ENCODE measurements at regions not wholly inside any gene's neighbourhood (a gene's known extent, or its start where the extent isn't known, plus 50 kb on each side); places are given as distances from the start of the nearest gene placed in this dataset.
"Not testable (repeated sequence)": the region's sequence is repeated elsewhere in the genome, so short reads cannot be mapped to it uniquely, and the experiment has no call there.

DNA sequence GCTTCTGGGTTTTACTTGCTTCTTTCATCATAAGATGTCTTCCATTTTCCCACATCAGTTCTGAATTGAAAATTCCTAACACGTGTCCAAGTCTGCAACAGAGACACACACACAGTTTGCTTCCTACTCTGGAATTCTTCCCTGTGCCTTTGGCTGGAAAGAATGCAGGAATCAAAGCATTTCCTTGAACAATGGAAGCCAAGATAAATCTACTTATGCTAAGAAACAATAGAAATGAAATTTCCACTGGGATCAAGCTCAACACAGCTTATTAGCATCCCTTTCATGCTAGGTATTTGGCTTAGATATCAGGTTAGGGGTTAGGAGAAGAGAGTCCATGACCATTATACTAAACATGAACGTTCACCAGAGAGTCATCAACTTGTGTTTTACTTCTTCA lies 101.1 kb upstream of the SCAF8 start:
- DNase-seq (ENCODE audit: low read depth in 2 of 2) = no peak

DNA sequence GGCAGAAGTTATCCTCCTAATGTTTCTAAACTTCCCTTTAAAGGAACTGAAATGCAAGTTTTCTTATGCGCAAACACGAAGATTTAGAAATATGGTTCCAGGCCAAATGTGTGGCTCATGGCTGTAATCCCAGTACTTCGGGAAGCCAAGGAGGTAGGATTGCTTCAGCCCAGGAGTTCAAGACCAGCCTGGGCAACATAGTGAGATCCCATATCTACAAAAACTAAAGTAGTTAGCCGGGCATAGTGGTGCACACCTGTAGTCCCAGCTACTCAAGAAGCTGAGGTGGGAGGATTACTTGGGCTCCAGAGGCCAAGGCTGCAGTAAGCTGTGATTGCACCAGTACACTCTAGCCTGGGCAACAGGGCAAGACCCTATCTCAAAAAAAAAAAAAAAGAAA lies 95.8 kb upstream of the SCAF8 start:
- DNase-seq (ENCODE audit: low read depth in 2 of 2) = no peak

DNA sequence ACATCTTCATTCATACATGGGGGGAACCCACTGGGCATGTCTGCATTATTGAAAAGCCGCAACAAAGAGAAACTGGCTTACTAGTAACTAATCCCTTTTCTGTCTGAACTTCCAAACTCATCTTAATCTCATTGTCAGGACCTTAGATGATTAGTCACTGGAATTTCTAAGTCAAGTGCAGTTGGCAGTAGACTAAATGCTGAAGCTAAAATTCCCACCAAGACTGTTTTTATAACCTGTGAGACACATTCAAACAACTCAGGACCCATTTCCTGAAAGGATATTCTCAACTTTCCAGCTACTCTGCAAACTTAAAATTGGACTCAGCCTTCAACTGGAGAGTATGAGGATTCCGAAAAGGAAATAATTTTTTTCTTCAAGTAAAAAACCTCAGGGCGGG lies 94.8 kb upstream of the SCAF8 start:
- DNase-seq (ENCODE audit: low read depth in 2 of 2) = no peak

DNA sequence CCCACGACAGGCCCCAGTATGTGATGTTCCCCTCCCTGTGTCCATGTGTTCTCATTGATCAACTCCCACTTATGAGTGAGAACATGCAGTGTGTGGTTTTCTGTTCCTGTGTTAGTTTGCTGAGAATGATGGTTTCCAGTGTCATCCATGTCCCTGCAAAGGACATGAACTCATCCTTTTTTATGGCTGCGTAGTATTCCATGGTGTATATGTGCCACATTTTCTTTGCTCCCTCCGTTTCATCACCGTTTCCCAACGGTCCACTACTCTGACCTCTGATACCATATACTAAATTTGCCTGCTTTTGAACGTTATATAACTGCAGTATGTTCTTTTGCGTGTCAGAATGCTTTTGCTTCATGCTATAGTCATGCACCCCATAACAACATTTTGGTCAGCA lies 94.0 kb upstream of the SCAF8 start:
- not testable (repeated sequence) for DNase-seq (ENCODE audit: low read depth in 2 of 2)

DNA sequence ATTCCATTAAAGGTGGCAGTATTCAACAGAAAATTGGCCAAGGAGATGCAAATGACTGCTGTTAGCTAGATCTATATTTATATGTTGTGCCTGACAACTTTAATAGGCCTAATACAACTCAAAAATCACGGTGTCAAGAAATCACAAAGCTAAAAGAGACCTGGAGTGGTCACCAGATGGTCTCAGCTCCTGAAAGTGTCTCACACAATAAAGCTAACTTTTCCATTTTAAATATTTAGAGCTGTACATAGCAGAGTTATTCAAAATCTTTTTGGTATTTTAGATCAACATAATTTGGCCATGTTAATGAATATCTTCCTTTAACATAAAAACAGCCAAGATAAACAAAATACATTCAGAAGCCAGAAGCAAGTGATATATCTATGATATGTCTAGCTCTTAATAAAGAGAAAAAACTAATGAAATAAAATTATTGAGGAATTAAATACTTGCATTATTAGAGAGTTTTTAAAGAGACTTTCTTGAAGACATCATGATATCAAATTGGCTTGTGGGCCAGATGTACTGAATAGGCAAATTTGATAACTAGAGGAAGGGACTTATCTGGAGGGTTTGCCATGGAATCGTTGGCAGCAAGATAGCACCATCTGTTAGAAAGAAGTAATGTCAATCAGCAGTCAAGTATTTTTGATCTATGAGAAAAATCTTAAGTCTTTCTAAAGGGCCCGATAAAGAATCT lies 84.9 kb upstream of the SCAF8 start:
- no peak for DNase-seq (ENCODE audit: low read depth in 2 of 2)

DNA sequence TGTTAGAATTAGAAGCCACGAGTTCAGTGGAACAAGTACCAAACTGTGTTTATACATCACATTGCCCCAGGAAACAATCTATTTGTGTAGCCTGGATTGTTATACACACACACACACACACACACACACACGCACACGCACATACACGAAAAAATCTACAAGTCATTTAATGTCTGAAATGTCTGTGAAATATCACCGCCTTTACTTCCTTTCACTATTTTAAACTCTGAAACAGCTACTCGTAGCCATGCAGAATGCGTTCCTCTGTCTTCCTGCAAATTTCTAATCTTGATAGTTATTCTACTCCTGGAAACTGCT lies 84.4 kb upstream of the SCAF8 start:
- no peak for DNase-seq (ENCODE audit: low read depth in 2 of 2)

DNA sequence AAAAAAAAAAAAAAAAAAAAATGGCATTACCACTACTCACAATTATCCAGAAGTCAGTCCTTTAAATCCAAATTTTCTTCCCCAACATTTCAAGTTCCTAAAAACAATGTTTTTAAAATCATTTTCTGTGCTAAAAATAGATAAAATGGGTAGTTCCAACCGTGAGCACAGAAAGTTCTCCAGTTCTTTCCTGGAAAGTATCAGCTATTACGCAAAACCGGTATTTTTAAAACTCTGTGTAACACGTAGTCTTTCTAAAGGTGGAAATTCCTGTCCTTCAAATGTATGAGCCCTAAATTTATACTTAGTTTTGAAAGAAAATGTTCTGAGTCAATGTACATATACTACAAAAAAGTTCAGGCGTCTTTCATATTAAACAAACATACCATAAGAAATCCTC lies 83.5 kb upstream of the SCAF8 start:
- DNase-seq (ENCODE audit: low read depth in 2 of 2) = no peak

DNA sequence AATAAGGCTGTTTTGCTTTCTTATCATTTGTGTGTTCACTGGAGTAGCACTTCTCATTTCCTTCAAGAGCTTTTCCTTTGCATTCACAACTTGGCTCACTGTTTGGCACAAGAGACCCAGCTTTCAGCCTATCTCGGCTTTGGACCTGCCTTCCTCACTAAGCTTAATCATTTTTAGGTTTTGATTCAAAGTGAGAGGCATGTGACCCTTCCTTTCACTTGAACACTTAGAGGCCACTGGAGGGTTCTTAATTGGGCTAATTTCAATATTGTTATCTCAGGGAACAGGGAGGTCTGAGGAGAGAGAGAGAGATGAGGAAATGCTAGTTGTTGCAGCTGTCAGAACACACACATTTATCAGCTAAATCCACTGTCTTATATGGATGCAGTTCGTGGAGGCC lies 82.9 kb upstream of the SCAF8 start:
- DNase-seq (ENCODE audit: low read depth in 2 of 2) = no peak

DNA sequence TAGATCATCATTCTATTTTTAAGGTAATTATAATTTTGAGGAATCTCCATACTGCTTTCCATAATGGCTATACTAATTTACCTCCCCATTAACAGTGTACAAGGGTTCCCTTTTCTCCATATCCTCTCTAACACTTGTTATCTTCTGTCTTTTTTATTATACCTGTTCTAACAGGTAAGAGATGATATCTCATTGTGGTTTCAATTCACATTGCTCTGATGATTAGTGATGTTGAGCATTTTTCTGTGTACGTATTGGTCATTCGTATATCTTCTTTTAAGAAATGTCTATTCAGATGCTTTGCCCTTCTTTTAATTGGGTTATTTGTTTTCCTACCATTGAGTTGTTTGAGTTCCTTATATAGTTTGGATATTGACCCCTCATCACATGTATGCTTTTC lies 81.6 kb upstream of the SCAF8 start:
- no peak for DNase-seq (ENCODE audit: low read depth in 2 of 2)

DNA sequence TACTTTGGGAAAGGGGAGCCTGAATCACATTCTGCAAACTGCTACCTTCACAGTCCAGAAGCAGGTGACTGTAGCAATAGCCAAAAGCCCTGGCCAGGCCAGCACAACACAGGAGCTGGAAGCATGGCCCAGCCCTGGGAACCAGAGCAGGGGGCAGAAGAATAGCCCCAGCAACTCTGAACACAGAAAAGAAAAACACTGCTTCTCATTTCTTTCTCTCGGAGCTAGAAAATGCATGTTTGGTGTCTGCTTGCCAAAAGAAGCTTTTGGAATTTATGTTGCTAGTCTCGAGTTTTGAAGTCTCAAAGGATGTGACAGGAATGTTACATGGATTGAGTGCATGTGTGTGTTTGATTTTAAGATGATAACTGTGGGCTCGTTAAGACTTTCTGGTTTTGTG lies 79.8 kb upstream of the SCAF8 start:
- DNase-seq (ENCODE audit: low read depth in 2 of 2) = peak in 1 of 2 experiments; percentile 13

DNA sequence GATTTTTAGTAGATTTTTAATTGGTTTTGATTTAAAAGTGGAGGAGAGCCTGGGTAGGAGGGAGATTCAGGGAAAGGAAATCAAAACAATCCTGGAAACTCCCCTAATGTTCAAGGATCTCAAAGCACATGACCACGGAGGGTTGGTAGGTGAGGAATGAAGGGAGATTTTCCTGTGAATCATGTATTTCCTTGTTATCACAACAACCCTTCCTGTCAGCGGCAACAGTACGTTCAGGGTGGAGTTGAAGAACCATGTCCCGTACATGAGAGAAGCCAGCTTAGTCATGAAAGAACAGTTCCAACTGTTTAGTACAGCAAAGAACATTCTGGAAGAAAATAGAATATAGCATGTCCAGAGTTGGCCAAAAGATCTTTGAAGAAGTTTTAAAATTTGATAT lies 79.4 kb upstream of the SCAF8 start:
- peak in 1 of 2 experiments; percentile 25 for DNase-seq (ENCODE audit: low read depth in 2 of 2)

DNA sequence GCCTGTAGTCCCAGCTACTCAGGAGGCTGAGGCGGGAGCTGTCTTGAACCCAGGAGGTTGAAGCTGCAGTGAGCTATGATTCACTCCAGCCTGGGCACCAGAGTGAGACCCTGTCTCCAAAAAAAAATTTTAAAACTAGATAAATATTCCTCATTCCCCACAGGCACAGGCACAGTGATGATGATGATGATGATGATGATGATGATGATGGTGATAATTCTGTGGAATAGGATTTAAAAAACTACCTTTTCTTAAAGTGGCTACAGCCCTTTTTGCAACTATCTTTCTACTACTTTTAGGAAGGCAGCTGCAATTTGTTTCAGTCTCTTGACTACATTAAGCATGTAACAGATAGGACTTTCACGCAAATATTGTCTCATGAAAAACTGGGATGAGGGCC lies 76.6 kb upstream of the SCAF8 start:
- no peak for DNase-seq (ENCODE audit: low read depth in 2 of 2)

DNA sequence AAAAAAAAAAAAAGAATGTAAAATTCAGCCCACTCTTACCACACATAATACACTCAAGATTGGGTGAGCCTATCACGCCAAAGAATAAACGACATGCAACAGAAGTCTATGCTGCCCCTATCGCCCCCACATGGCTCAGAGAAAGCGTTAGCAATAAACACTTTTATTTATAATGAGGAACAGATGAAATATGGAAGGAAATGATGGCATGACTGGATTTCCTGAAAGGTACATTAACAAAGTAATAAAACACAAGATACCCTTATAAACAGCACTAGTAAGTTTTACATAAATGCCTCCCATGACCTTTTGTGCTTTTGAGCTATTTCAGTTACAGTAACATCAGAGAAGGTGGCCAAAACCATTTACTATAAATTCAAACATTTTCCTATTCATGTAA lies 71.4 kb upstream of the SCAF8 start:
- no peak for DNase-seq (ENCODE audit: low read depth in 2 of 2)

DNA sequence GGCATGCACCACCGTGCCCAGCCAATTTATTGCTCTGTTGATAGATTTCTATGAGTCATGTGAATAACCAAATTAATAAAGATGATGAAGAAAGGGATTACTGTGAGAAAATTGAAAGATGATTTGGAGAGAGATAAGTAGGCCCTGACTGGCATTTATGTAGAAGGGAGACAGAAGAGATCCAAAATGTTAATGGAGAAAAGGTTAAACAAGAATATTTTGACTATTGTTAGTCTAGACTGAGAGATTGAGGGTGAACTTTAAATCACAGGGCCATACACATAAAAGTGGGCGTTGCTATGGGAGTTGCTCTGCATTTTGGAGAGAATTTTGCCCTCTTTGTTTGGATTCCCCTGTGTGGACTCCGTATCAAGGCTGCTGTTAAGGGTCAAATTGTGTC lies 68.9 kb upstream of the SCAF8 start:
- no peak for DNase-seq (ENCODE audit: low read depth in 2 of 2)

DNA sequence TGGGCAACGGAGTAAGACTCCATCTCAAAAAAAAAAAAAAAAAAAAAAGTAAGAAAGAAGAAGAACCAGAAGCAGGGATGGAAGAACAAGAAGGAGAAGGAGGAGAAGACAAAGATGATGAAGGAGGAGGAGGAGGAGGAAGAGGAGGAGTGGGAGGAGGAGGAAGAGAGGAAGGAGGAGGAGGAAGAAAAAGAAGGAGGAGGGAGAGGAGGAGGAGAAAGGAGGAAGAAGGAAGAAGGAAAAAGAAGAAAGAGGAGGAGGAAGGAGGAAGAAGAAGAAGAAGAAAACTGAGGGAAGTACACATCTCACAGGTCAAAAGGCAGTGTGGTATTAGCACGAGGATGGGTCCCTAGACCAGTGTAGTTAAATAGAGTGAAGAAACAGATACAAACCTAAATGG lies 65.1 kb upstream of the SCAF8 start:
- DNase-seq (ENCODE audit: low read depth in 2 of 2) = no peak

DNA sequence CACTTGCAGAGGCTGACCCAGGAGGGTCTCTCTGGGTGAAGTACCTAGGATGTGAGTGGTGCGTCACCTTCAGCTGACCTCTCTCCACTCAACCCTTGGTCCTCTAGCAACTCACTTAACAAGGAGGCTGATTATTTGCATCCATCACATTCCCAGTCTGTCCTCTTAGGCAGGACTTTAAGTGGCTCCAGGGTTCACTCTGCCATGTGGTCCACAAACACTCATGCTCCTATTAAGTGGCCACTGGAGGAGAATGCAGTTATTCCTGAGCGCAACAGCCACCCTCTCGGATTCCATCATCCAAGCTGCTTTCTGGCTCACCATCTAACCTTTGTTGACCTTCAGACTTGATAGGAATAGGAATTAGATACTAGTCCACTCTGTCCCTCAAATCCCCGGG lies 61.1 kb upstream of the SCAF8 start:
- DNase-seq (ENCODE audit: low read depth in 2 of 2) = no peak

DNA sequence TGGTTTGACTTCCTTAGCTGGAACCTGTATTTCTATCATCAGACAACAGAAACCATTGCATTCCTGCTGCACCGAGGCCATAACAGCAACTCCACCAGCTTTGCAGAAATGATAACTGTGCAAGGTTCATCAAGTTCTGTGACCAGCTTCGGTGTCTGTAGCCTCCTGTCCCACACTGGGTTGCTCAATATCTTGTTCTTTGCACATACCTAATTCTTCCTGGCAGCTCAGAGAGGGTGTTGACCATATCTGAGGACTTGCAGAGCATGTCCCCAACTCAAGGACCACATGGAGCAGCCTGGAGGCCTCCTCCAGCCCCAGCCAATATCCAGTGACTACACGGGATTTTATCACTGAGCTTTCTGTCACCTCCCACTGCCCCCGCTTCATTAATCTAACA lies 59.3 kb upstream of the SCAF8 start:
- no peak for DNase-seq (ENCODE audit: low read depth in 2 of 2)

DNA sequence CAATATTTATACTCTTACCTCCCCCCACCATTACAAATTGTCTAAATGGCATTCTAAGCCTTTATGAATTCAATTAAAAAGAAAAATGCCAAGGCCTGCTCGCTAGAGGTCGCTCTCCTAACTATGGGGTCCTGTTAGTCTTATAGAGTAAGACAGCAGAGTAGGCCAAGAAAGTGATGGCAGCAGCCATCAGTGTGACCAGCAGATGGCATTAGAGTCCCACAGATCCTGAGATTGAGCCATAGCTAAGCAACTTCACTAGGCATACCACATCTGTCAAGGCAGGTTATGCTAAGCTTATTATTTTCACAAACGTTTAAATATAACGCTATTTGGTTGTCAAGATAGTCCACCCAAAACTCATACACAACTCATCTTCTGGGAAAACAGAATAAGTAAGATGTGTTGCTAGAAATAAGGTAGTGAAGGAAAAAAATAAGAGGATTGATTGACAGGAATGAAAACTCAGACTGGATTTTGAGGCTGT lies 57.6 kb upstream of the SCAF8 start:
- DNase-seq (ENCODE audit: low read depth in 2 of 2) = peak; percentile 88

DNA sequence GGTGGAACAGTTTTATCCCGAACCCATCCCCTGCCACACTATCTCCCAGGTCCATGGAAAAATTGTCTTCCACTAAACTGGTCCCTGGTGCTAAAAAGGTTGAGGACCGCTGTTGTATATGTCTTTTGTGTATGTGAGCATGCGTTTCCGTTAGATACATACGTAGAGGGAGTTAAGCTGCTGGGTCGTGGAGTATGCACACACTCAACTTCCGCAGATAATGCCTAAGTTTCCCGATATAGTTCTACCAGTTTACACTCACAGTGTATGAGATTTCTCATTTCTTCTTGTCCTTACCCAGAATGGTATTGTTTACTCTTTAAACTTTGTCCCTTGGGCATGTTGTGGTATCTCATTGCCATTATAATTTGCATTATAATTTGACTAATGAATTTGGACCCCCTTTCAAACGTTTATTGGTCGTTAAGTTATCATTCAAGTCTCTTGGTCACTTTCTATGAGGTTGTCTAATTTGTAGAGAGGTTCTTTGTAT lies 50.5 kb upstream of the SCAF8 start:
- no peak for DNase-seq (ENCODE audit: low read depth in 2 of 2)
